DMS53 (cell line): ENCODE measurements at regions not wholly inside any gene's neighbourhood (a gene's known extent, or its start where the extent isn't known, plus 50 kb on each side); places are given as distances from the start of the nearest gene placed in this dataset.
A peak's percentile ranks its signal among the peaks of the same experiment; 100 is the strongest.
"Not testable (repeated sequence)": the region's sequence is repeated elsewhere in the genome, so short reads cannot be mapped to it uniquely, and the experiment has no call there.

Experiments
- DNase-seq: peaks from one replicate; lab custom pipeline; 2025; lab: John Stamatoyannopoulos, UW

- peak; percentile 49 for DNase-seq
Measured at GRCh38 chr9:74006935-74007334, 490.2 kb upstream of the RORB start.

DNA sequence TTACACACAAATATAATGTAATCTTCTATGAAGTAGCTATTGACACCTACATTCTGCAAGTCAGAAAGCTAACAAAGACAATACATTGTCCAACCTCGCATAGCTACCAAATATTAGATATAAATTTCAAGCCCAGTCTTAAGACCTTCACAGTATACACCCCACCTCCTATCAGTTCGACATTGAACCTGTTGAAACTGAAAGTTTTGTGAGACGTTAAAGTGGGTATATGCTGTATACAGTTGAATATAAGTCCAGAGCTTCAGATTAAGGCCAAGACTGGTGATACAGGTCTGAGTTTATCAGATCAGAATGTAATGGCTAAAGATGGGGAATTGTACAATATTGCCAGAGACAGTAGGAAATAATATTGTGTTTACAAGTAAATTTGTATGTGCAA, 489.3 kb upstream of the RORB start:
- no peak for DNase-seq

DNA sequence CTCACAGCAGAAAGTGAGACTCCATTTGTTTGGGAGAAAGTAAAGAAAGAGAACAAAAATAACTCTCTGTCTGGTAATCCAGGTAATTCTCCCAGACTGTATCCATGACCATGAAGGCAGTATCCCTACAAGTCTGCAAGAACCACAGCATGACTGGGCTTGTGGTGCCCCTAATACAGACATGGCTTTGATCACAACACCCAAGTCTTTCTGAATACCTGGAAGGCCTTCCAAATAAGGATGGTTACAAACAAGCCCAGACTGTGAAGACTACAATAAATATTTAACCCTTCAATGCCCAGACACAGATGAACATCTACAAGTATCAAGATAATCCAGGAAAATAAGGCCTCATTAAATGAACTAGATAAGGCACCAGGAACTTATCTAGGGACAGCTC, 481.1 kb upstream of the RORB start:
- DNase-seq = no peak

DNA sequence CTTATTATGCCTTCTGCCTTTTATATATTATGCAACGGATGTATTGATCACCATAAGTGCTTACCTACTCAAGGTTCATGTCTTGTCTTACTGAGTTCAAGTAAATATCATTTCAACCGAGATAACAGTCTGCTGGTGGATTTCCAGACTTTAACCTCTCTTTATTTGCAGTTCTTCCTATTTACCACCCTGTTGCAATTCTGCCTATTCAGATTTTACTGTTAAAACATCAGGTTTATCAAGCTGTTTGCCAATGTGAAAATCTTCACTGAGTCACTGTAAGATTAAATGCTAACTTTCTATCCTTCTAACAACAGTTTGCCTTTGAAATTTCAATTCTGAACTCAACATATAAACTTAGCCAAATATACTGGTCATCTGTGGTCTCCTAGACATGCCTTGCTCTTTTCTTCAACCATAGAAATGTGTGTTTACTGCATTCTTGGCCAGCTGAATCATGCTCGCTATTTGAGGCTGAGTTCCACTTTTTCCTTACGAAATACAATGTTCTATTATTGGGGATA, 471.7 kb upstream of the RORB start:
- DNase-seq = no peak

- no peak for DNase-seq
Measured at GRCh38 chr9:74032421-74032820, 464.7 kb upstream of the RORB start.

DNA sequence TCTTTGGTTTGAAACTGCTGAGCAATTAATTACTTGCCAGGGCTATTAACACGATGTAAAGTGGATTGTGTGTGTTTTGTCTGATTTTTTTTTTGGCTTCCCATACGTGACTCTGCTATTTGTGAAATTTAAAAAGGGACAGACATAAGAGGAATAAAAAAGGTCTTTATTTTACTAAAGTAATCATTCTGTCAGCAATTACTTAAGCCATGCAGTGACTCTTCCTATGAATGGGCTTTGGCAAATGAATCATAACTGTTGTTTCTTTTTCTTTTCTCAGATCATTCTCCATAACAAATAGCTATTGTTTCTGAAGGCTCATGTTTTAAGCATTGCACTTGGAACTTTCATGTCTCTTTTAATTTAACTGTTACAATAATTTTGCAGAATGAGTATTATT, 461.3 kb upstream of the RORB start:
- DNase-seq = no peak

- no peak for DNase-seq
Measured at GRCh38 chr9:74036549-74037231, 460.4 kb upstream of the RORB start.

- no peak for DNase-seq
Measured at GRCh38 chr9:74037274-74037673, 459.9 kb upstream of the RORB start.

DNA sequence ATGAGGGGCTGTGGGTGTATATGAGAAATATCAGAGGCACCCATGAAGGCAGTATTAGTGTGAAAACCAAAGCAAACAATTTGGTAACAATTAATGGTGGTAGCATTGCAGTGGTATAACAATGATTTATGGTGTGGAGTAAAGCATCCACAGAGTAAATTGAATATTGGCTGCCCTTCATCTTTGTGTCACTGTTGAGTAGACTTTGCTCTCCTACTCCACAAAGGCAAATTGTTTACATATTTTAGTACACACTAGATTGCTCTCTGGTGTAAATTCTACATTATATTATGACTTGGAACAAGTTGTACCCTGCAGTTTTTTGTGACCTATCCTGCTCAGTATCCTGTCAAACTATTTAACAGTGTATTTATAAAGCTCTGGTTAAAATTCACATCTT, 455.5 kb upstream of the RORB start:
- DNase-seq = no peak

DNA sequence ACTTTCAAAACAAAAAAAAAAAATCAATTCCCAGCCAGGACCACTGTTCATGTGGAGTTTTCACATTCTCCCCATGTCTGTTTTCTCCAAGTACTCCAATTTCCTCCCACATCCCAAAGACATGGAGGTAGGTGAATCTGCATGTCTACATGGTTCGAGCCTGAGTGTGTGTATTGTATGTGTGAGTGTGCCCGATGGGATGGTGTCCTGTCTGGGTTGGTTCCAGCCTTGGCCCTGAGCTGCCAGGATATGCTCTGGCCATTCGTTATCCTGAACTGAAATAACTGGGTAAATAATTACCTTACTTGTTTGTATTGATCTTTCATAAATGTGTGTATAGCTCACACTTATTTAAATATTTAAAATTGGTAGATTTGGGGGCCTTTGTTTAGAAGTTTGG, 452.3 kb upstream of the RORB start:
- no peak for DNase-seq

GRCh38 chr9:74056023-74056422, 441.1 kb upstream of the RORB start:
- no peak for DNase-seq

GRCh38 chr9:74057051-74057450, 440.1 kb upstream of the RORB start:
- DNase-seq = peak; percentile 19

DNA sequence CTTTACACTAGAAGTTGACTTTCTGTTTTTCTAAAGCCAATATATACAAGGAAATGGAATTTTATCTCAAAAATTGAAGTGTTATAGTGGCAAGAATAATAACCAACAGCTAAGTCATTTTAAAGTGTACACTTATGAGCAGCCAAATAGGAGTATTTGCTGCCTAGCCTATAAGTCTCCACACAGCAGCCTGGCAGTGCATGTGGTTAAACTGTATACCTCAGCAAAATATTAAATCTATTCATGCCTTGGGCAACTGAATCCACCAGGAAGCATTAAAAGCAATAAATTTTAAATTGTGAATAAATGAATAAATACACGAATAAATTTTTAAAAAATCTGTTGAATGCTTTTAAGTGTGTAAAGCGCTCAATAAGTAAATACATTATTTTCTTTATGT, 432.4 kb upstream of the RORB start:
- DNase-seq = no peak

DNA sequence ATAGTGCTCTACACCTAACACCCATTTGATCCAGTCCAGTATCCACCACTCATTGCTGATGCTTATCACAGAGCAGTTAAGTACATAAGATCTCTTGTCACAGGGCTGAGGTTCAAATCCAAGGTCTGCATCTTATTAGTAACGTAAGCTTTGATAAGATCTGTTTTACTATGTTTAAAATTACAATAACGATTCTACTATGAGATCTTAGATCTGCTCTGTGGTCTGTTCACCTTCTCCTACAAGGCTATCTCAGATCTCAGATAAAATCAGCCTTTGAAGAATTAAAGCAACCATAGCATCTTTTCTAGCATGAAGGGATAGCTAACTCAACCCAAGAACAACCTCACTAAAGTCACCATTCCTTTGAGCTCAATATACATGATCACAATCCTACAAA, 431.0 kb upstream of the RORB start:
- DNase-seq = no peak

GRCh38 chr9:74066605-74067004, 430.5 kb upstream of the RORB start:
- DNase-seq = no peak

DNA sequence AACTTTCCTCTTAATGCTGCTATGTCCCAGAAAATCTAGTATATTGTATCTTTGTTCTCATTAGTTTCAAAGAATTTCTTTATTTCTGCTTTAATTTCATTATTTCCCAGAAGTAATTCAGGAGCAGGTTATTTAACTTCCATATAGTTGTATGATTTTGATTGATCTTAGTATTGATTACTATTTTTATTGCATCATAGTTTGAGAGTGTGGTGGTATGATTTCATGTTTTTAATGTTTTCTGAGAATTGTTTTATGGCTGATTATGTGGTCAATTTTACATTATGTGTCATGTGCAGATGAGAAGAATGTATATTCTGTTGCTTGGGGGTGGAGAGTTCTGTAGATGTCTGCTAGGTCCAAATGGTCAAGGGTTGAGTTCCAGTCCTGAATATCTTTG, 425.6 kb upstream of the RORB start:
- DNase-seq = no peak

GRCh38 chr9:74073897-74074296, 423.2 kb upstream of the RORB start:
- DNase-seq = no peak

DNA sequence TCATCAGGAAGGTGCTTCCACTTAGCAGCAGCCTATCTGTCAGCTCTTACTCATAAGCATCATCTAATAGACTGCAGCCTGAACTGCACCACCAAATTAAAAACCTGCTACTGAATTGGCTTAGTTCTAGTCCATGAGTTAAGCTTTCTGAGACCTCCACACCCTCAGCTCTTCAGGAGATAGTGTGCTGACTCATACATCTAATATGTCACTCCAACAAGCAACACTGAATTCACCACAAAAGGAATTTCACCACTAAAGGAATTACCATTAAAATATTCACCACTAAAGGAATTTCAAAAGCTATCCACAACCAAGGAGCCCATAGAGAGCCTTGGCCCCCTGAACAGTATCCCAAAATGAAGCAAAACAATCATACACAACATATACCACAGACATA, 418.5 kb upstream of the RORB start:
- DNase-seq = peak; percentile 0

GRCh38 chr9:74080652-74081051, 416.5 kb upstream of the RORB start:
- DNase-seq = not testable (repeated sequence)

- DNase-seq = no peak
Measured at GRCh38 chr9:74083681-74084433, 413.3 kb upstream of the RORB start.

GRCh38 chr9:74085384-74086037, 411.6 kb upstream of the RORB start:
- DNase-seq = not testable (repeated sequence)

- not testable (repeated sequence) for DNase-seq
Measured at GRCh38 chr9:74090921-74091320, 406.2 kb upstream of the RORB start.

DNA sequence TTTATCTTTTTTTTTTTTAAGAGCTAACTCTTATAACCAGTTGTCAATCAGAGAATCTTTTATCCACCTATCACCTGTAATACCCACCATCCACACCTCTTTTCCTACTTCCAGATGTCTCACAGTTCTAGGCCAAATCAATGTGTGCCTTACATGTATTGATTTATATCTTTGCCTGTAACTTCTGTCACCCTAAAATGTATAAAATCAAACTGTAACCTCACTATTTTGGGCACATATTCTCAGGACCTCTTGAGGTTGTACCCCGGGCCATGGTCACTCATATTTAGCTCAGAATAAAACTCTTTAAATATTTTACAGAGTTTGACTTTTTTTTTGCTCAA, 404.7 kb upstream of the RORB start:
- DNase-seq = no peak
